HL-60 (cell line): ENCODE measurements at regions not wholly inside any gene's neighbourhood (a gene's known extent, or its start where the extent isn't known, plus 50 kb on each side); places are given as distances from the start of the nearest gene placed in this dataset.

Source experiments
- GABPA ChIP-seq: IDR thresholded peaks from 2 replicates; pipeline ENCODE4 v1.6.1; 2012; ENCODE audit warnings: low read depth
- POLR2AphosphoS5 ChIP-seq: IDR thresholded peaks from 2 replicates; pipeline ENCODE4 v1.6.1; 2012; ENCODE audit warnings: low read depth
- TF ChIP-seq, protein P1 (sequence below): IDR thresholded peaks from one replicate; pipeline ENCODE4 v1.5.1; 2011; ENCODE audit warnings: low read length, control low read depth, inconsistent platforms; ENCODE audit not compliant: insufficient read depth
- TF ChIP-seq, protein P2 (sequence below): IDR thresholded peaks from 2 replicates; pipeline ENCODE4 v1.6.1; 2012; ENCODE audit warnings: low read depth; ENCODE audit not compliant: insufficient replicate concordance

DNA sequence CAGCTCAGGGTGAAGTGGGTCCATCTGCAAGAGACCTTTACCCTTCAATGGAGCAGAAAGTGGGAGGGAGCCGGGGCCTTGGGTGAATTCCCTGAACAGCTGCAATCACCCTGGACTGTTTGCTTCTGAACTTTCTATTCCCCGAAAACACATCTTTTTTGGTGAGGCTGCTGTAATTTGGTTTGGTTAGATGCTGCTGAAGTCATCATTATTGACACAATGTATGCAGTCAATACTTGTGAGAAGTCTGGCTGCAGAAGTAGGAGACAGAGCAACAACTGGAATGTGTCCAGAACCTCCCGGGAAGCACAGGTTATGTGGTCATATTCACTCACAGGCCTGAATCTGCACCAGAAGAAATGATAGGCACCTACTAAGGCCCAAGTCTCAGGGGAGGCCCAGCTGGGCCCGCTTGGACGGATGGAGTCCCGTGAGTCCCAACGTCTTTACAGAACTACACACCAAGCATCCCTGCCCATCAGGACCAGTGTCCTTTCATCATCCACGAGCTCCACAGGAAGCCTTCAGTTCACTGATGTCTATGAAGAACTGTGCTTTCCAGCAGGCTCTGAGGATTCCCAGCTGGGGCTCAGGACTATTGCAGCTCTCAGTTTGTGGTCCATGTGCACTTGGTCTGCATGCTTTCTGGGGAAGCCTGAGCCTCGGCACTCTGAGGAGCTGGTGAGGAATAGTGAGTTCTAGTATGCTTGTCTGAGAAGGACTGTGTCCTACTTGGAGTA is 177.6 kb downstream of the THBS2 start:
- TF ChIP-seq, protein P1, sequence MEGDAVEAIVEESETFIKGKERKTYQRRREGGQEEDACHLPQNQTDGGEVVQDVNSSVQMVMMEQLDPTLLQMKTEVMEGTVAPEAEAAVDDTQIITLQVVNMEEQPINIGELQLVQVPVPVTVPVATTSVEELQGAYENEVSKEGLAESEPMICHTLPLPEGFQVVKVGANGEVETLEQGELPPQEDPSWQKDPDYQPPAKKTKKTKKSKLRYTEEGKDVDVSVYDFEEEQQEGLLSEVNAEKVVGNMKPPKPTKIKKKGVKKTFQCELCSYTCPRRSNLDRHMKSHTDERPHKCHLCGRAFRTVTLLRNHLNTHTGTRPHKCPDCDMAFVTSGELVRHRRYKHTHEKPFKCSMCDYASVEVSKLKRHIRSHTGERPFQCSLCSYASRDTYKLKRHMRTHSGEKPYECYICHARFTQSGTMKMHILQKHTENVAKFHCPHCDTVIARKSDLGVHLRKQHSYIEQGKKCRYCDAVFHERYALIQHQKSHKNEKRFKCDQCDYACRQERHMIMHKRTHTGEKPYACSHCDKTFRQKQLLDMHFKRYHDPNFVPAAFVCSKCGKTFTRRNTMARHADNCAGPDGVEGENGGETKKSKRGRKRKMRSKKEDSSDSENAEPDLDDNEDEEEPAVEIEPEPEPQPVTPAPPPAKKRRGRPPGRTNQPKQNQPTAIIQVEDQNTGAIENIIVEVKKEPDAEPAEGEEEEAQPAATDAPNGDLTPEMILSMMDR = no peak
- TF ChIP-seq, protein P2, sequence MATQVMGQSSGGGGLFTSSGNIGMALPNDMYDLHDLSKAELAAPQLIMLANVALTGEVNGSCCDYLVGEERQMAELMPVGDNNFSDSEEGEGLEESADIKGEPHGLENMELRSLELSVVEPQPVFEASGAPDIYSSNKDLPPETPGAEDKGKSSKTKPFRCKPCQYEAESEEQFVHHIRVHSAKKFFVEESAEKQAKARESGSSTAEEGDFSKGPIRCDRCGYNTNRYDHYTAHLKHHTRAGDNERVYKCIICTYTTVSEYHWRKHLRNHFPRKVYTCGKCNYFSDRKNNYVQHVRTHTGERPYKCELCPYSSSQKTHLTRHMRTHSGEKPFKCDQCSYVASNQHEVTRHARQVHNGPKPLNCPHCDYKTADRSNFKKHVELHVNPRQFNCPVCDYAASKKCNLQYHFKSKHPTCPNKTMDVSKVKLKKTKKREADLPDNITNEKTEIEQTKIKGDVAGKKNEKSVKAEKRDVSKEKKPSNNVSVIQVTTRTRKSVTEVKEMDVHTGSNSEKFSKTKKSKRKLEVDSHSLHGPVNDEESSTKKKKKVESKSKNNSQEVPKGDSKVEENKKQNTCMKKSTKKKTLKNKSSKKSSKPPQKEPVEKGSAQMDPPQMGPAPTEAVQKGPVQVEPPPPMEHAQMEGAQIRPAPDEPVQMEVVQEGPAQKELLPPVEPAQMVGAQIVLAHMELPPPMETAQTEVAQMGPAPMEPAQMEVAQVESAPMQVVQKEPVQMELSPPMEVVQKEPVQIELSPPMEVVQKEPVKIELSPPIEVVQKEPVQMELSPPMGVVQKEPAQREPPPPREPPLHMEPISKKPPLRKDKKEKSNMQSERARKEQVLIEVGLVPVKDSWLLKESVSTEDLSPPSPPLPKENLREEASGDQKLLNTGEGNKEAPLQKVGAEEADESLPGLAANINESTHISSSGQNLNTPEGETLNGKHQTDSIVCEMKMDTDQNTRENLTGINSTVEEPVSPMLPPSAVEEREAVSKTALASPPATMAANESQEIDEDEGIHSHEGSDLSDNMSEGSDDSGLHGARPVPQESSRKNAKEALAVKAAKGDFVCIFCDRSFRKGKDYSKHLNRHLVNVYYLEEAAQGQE = no peak
- TF ChIP-seq POLR2AphosphoS5 (no peak), GABPA (no peak)
